Tibial nerve (tissue), 4 donors: ENCODE measurements at regions not wholly inside any gene's neighbourhood (a gene's known extent, or its start where the extent isn't known, plus 50 kb on each side); places are given as distances from the start of the nearest gene placed in this dataset.

ENCODE experiments used
- EP300 ChIP-seq, 2 donors: sonication (generic); formaldehyde crosslinking; IDR thresholded peaks; one replicate each; pipeline ENCODE4 v1.6.1; 2017; ENCODE audit warnings: antibody characterized with exemption in 2 of 2, mild to moderate bottlenecking in 1 of 2
- TF ChIP-seq, protein P1 (sequence below), 5 experiments: fragments of 200-600 bp in 3 of 5; fragments of 450-650 bp in 2 of 5; sonication (generic) in 3 of 5; IDR thresholded peaks; one replicate each; pipeline ENCODE4 v1.5.1; 2016 to 2019; ENCODE audit warnings: antibody characterized with exemption in 5 of 5, mild to moderate bottlenecking in 3 of 5, moderate library complexity in 2 of 5

DNA sequence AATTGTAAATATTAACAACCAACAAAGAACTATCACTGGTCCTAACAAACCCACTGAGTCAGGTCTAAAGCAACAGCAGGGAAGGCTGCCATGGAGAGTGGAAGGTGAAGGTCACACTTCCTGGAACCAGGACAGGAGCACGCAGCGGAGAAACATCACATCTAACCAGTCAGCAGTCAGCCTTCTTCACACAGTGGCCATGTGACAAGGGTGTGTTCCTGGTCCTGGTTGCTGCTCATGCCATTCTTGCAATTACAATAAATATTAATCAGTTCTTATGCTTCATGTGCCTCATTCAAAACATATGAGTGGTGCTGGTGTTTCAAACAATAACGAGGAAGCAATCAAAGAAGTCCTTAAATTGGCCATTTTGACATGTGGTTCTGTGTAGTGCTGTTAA, 162.8 kb downstream of the ARRDC4 start:
- TF ChIP-seq, protein P1, sequence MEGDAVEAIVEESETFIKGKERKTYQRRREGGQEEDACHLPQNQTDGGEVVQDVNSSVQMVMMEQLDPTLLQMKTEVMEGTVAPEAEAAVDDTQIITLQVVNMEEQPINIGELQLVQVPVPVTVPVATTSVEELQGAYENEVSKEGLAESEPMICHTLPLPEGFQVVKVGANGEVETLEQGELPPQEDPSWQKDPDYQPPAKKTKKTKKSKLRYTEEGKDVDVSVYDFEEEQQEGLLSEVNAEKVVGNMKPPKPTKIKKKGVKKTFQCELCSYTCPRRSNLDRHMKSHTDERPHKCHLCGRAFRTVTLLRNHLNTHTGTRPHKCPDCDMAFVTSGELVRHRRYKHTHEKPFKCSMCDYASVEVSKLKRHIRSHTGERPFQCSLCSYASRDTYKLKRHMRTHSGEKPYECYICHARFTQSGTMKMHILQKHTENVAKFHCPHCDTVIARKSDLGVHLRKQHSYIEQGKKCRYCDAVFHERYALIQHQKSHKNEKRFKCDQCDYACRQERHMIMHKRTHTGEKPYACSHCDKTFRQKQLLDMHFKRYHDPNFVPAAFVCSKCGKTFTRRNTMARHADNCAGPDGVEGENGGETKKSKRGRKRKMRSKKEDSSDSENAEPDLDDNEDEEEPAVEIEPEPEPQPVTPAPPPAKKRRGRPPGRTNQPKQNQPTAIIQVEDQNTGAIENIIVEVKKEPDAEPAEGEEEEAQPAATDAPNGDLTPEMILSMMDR (IDR thresholded peaks at IDR 0.05): no peak
- no peak for TF ChIP-seq EP300 (IDR thresholded peaks at IDR 0.05)
